Glomerular visceral epithelial cell (primary cell): ENCODE measurements at regions not wholly inside any gene's neighbourhood (a gene's known extent, or its start where the extent isn't known, plus 50 kb on each side); places are given as distances from the start of the nearest gene placed in this dataset.
"Not testable (repeated sequence)": the region's sequence is repeated elsewhere in the genome, so short reads cannot be mapped to it uniquely, and the experiment has no call there.

Experiments used
- DNase-seq: peaks from one replicate; pipeline ENCODE4 v3.0.0-alpha.2; 2016; ENCODE audit errors: extremely low spot score

- DNase-seq = not testable (repeated sequence)
Measured at GRCh38 chr4:135447598-135447997, 1246.0 kb upstream of the PABPC4L start.

- DNase-seq = no peak
Measured at GRCh38 chr4:135434936-135435335, 1233.3 kb upstream of the PABPC4L start.

- DNase-seq = no peak
Measured at GRCh38 chr4:135429528-135429927, 1227.9 kb upstream of the PABPC4L start.

- peak; percentile 2 for DNase-seq
Measured at GRCh38 chr4:135418353-135418752, 1216.8 kb upstream of the PABPC4L start.

- no peak for DNase-seq
Measured at GRCh38 chr4:135412213-135412612, 1210.6 kb upstream of the PABPC4L start.

- DNase-seq = no peak
Measured at GRCh38 chr4:135411251-135411650, 1209.7 kb upstream of the PABPC4L start.

GRCh38 chr4:135409261-135409660 lies 1207.7 kb upstream of the PABPC4L start:
- not testable (repeated sequence) for DNase-seq

- no peak for DNase-seq
Measured at GRCh38 chr4:135408109-135408508, 1206.5 kb upstream of the PABPC4L start.

- not testable (repeated sequence) for DNase-seq
Measured at GRCh38 chr4:135406597-135406996, 1205.0 kb upstream of the PABPC4L start.

- no peak for DNase-seq
Measured at GRCh38 chr4:135385830-135386581, 1184.4 kb upstream of the PABPC4L start.

GRCh38 chr4:135383356-135384288 lies 1182.0 kb upstream of the PABPC4L start:
- DNase-seq = no peak

GRCh38 chr4:135382280-135382959 lies 1180.8 kb upstream of the PABPC4L start:
- DNase-seq = no peak

- no peak for DNase-seq
Measured at GRCh38 chr4:135372131-135372530, 1170.5 kb upstream of the PABPC4L start.

GRCh38 chr4:135371137-135371536 lies 1169.5 kb upstream of the PABPC4L start:
- DNase-seq = no peak

- DNase-seq = no peak
Measured at GRCh38 chr4:135368831-135369230, 1167.2 kb upstream of the PABPC4L start.

- no peak for DNase-seq
Measured at GRCh38 chr4:135365065-135365464, 1163.5 kb upstream of the PABPC4L start.

GRCh38 chr4:135359128-135359527 lies 1157.5 kb upstream of the PABPC4L start:
- DNase-seq = no peak

- DNase-seq = no peak
Measured at GRCh38 chr4:135357091-135357490, 1155.5 kb upstream of the PABPC4L start.

GRCh38 chr4:135354876-135355275 lies 1153.3 kb upstream of the PABPC4L start:
- no peak for DNase-seq

GRCh38 chr4:135353008-135353407 lies 1151.4 kb upstream of the PABPC4L start:
- no peak for DNase-seq

GRCh38 chr4:135344492-135344891 lies 1142.9 kb upstream of the PABPC4L start:
- DNase-seq = no peak

- no peak for DNase-seq
Measured at GRCh38 chr4:135338181-135338580, 1136.6 kb upstream of the PABPC4L start.
